GM23338 (cell line): ENCODE measurements at regions not wholly inside any gene's neighbourhood (a gene's known extent, or its start where the extent isn't known, plus 50 kb on each side); places are given as distances from the start of the nearest gene placed in this dataset.

Experiments
- ATAC-seq: fragments of 200-7000 bp; cut with Tn5 transposase; 3 replicates; pipeline ENCODE4 v1.9.1; 2020
- DNase-seq: peaks from one replicate; pipeline ENCODE4 v3.0.0-alpha.2; 2015; ENCODE audit warnings: low spot score
- H2AFZ ChIP-seq: fragments of 200-600 bp; sonication (generic); 2 replicates; pipeline ENCODE4 v1.8.0; 2016; ENCODE audit warnings: antibody characterized with exemption, mild to moderate bottlenecking, moderate library complexity
- H3F3A ChIP-seq: fragments of 200-600 bp; sonication (generic); replicated peaks from 2 replicates; pipeline ENCODE4 v1.8.0; 2017; ENCODE audit warnings: antibody characterized with exemption, mixed run types, low read depth
- H3K27ac ChIP-seq: fragments of 200-600 bp; sonication (generic); 2 replicates; pipeline ENCODE4 v1.6.1; 2016; ENCODE audit warnings: low read depth
- H3K27me3 ChIP-seq: fragments of 200-600 bp; sonication (generic); 2 replicates; pipeline ENCODE4 v1.8.0; 2016; ENCODE audit warnings: mild to moderate bottlenecking, mixed run types, moderate library complexity; ENCODE audit not compliant: insufficient read depth
- H3K36me3 ChIP-seq: fragments of 200-600 bp; sonication (generic); 2 replicates; pipeline ENCODE4 v1.8.0; 2016; ENCODE audit warnings: mild to moderate bottlenecking; ENCODE audit not compliant: insufficient read depth
- H3K4me1 ChIP-seq: fragments of 200-600 bp; sonication (generic); 2 replicates; pipeline ENCODE4 v1.8.0; 2016; ENCODE audit warnings: mild to moderate bottlenecking, moderate library complexity; ENCODE audit not compliant: insufficient read depth
- H3K4me2 ChIP-seq: fragments of 200-600 bp; sonication (generic); 2 replicates; pipeline ENCODE4 v1.7.1; 2017; ENCODE audit warnings: mixed run types
- H3K4me3 ChIP-seq: fragments of 200-600 bp; sonication (generic); 2 replicates; pipeline ENCODE4 v1.6.1; 2016; ENCODE audit warnings: mixed run types
- H3K79me2 ChIP-seq: fragments of 200-600 bp; sonication (generic); replicated peaks from 2 replicates; pipeline ENCODE4 v1.8.0; 2017; ENCODE audit warnings: mild to moderate bottlenecking; ENCODE audit not compliant: insufficient read depth
- H3K9me2 ChIP-seq: fragments of 200-600 bp; sonication (generic); 2 replicates; pipeline ENCODE4 v1.8.0; 2017; ENCODE audit not compliant: insufficient read depth
- H4K20me1 ChIP-seq: fragments of 200-600 bp; sonication (generic); replicated peaks from 2 replicates; pipeline ENCODE4 v1.8.0; 2017; ENCODE audit warnings: mild to moderate bottlenecking; ENCODE audit not compliant: insufficient read depth
- H3K27ac Mint-ChIP-seq: 2 replicates; pipeline ENCODE4 v1.8.0; 2020; ENCODE audit warnings: inconsistent platforms, mild to moderate bottlenecking, moderate library complexity, mixed read lengths
- H3K27me3 Mint-ChIP-seq: 3 replicates; pipeline ENCODE4 v1.8.0; 2022; ENCODE audit warnings: low read depth, mild to moderate bottlenecking, moderate library complexity, mixed read lengths, inconsistent platforms; ENCODE audit not compliant: insufficient read depth, poor library complexity
- H3K36me3 Mint-ChIP-seq: 3 replicates; pipeline ENCODE4 v1.8.0; 2021; ENCODE audit warnings: low read depth, mild to moderate bottlenecking, inconsistent platforms, moderate library complexity, mixed read lengths
- H3K4me1 Mint-ChIP-seq: 3 replicates; pipeline ENCODE4 v1.8.0; 2020; ENCODE audit warnings: mild to moderate bottlenecking, inconsistent platforms, mixed read lengths
- H3K4me3 Mint-ChIP-seq: 3 replicates; pipeline ENCODE4 v1.8.0; 2021; ENCODE audit warnings: moderate library complexity, mild to moderate bottlenecking, inconsistent platforms, mixed read lengths
- H3K9me3 Mint-ChIP-seq: 3 replicates; pipeline ENCODE4 v1.8.0; 2020; ENCODE audit warnings: moderate library complexity, mild to moderate bottlenecking, inconsistent platforms, mixed read lengths
- CREB1 ChIP-seq: fragments of 250-450 bp; sonication (Bioruptor Pico); IDR thresholded peaks from 2 replicates; pipeline ENCODE4 v1.5.0; 2020; ENCODE audit warnings: low read depth, mild to moderate bottlenecking, moderate library complexity
- EZH2 ChIP-seq: fragments of 200-600 bp; sonication (generic); IDR thresholded peaks from one replicate; pipeline ENCODE4 v1.8.0; 2017; ENCODE audit warnings: antibody characterized with exemption, mild to moderate bottlenecking, low read depth; ENCODE audit not compliant: unreplicated experiment
- EZH2phosphoT487 ChIP-seq: fragments of 200-600 bp; sonication (generic); IDR thresholded peaks from one replicate; pipeline ENCODE4 v1.8.1; 2018; ENCODE audit warnings: antibody characterized with exemption; ENCODE audit not compliant: unreplicated experiment
- JUNB ChIP-seq: IDR thresholded peaks from one replicate; pipeline ENCODE4 v1.6.1; 2016; ENCODE audit warnings: antibody characterized with exemption; ENCODE audit not compliant: unreplicated experiment
- NANOG ChIP-seq: IDR thresholded peaks from 2 replicates; pipeline ENCODE4 v1.6.1; 2016; ENCODE audit warnings: antibody characterized with exemption, borderline replicate concordance
- POLR2AphosphoS5 ChIP-seq: IDR thresholded peaks from 2 replicates; pipeline ENCODE4 v1.6.1; 2016; ENCODE audit warnings: antibody characterized with exemption, low read depth
- STAT1 ChIP-seq: IDR thresholded peaks from one replicate; pipeline ENCODE4 v1.6.1; 2016; ENCODE audit warnings: antibody characterized with exemption; ENCODE audit not compliant: unreplicated experiment
- ZNF114 ChIP-seq: fragments of 250-450 bp; sonication (Bioruptor Pico); IDR thresholded peaks from 2 replicates; pipeline ENCODE4 v1.5.0; 2020; ENCODE audit warnings: mild to moderate bottlenecking, moderate library complexity
- ZNF331 ChIP-seq: fragments of 250-450 bp; sonication (Bioruptor Pico); IDR thresholded peaks from 2 replicates; pipeline ENCODE4 v1.5.0; 2020; ENCODE audit warnings: low read depth, mild to moderate bottlenecking, moderate library complexity
- TF ChIP-seq, protein P1 (sequence below), 2 experiments: fragments of 200-600 bp in 1 of 2; sonication (generic) in 1 of 2; conservative IDR thresholded peaks; 2 replicates each; pipeline versions ENCODE4 v1.5.1 to v1.6.1; 2016 to 2017; ENCODE audit warnings: antibody characterized with exemption in 2 of 2, low read depth in 2 of 2, mild to moderate bottlenecking in 2 of 2, moderate library complexity in 1 of 2
- TF ChIP-seq, protein P2 (sequence below): IDR thresholded peaks from 2 replicates; pipeline ENCODE4 v1.6.1; 2016; ENCODE audit warnings: antibody characterized with exemption
- TF ChIP-seq, protein P3 (sequence below): IDR thresholded peaks from one replicate; pipeline ENCODE4 v1.6.1; 2018; ENCODE audit warnings: antibody characterized with exemption; ENCODE audit not compliant: unreplicated experiment
- TF ChIP-seq, protein P4 (sequence below): fragments of 250-450 bp; sonication (Bioruptor Pico); IDR thresholded peaks from 2 replicates; pipeline ENCODE4 v1.5.0; 2020; ENCODE audit warnings: mild to moderate bottlenecking, moderate library complexity

DNA sequence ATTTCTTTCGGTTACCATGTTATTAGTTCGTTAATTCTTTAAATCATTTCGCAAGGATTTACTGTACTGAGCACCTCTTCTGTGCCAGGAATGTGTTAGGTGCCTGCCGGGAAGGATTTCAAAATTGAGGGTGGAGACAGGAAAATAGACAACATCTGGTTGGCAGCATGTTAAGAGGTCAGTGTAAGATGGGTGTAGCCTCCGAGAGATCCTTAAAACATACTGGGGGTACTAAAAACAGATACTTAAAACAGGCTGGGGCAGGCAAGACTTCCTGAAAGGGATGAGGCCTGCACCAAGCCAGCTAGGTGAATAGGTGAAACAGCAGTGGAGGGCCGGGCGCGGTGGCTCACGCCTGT lies 178.0 kb upstream of the SGK1 start:
- no peaks in the 10 kb centered on the region for H3K79me2 ChIP-seq
- Mint-ChIP-seq H3K4me1 (peaks cover 4% of the 10 kb centered on the region; the same call in 2 of the 3 replicates), H3K9me3 (no peaks in the 10 kb centered on the region), H3K36me3 (no peaks in the 10 kb centered on the region), H3K4me3 (no peak overlapping the region), H3K27me3 (peaks cover 2% of the 10 kb centered on the region), H3K27ac (no peak overlapping the region)
- no peak overlapping the region for H3K4me2 ChIP-seq
- no peaks in the 10 kb centered on the region for H3K27me3 ChIP-seq
- ATAC-seq (no peak), DNase-seq (no peak)
- no peaks in the 10 kb centered on the region for H4K20me1 ChIP-seq
- H3K4me1 ChIP-seq, result no peaks in the 10 kb centered on the region
- no peaks in the 10 kb centered on the region for H3F3A ChIP-seq
- H3K4me3 ChIP-seq, result no peak overlapping the region
- no peaks in the 10 kb centered on the region for H3K9me2 ChIP-seq
- TF ChIP-seq, protein P1, sequence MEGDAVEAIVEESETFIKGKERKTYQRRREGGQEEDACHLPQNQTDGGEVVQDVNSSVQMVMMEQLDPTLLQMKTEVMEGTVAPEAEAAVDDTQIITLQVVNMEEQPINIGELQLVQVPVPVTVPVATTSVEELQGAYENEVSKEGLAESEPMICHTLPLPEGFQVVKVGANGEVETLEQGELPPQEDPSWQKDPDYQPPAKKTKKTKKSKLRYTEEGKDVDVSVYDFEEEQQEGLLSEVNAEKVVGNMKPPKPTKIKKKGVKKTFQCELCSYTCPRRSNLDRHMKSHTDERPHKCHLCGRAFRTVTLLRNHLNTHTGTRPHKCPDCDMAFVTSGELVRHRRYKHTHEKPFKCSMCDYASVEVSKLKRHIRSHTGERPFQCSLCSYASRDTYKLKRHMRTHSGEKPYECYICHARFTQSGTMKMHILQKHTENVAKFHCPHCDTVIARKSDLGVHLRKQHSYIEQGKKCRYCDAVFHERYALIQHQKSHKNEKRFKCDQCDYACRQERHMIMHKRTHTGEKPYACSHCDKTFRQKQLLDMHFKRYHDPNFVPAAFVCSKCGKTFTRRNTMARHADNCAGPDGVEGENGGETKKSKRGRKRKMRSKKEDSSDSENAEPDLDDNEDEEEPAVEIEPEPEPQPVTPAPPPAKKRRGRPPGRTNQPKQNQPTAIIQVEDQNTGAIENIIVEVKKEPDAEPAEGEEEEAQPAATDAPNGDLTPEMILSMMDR (conservative IDR thresholded peaks at IDR 0.05; ENCODE audit: low read depth in 2 of 2), result no peak
- TF ChIP-seq CREB1 (CRISPR knock-in tag) (no peak), ZNF331 (CRISPR knock-in tag) (no peak), NANOG (no peak), ZNF114 (CRISPR knock-in tag) (no peak), STAT1 (no peak), EZH2phosphoT487 (no peak), EZH2 (no peak), POLR2AphosphoS5 (no peak), JUNB (no peak)
- TF ChIP-seq, protein P2, sequence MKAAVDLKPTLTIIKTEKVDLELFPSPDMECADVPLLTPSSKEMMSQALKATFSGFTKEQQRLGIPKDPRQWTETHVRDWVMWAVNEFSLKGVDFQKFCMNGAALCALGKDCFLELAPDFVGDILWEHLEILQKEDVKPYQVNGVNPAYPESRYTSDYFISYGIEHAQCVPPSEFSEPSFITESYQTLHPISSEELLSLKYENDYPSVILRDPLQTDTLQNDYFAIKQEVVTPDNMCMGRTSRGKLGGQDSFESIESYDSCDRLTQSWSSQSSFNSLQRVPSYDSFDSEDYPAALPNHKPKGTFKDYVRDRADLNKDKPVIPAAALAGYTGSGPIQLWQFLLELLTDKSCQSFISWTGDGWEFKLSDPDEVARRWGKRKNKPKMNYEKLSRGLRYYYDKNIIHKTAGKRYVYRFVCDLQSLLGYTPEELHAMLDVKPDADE, result no peak
- TF ChIP-seq, protein P3, sequence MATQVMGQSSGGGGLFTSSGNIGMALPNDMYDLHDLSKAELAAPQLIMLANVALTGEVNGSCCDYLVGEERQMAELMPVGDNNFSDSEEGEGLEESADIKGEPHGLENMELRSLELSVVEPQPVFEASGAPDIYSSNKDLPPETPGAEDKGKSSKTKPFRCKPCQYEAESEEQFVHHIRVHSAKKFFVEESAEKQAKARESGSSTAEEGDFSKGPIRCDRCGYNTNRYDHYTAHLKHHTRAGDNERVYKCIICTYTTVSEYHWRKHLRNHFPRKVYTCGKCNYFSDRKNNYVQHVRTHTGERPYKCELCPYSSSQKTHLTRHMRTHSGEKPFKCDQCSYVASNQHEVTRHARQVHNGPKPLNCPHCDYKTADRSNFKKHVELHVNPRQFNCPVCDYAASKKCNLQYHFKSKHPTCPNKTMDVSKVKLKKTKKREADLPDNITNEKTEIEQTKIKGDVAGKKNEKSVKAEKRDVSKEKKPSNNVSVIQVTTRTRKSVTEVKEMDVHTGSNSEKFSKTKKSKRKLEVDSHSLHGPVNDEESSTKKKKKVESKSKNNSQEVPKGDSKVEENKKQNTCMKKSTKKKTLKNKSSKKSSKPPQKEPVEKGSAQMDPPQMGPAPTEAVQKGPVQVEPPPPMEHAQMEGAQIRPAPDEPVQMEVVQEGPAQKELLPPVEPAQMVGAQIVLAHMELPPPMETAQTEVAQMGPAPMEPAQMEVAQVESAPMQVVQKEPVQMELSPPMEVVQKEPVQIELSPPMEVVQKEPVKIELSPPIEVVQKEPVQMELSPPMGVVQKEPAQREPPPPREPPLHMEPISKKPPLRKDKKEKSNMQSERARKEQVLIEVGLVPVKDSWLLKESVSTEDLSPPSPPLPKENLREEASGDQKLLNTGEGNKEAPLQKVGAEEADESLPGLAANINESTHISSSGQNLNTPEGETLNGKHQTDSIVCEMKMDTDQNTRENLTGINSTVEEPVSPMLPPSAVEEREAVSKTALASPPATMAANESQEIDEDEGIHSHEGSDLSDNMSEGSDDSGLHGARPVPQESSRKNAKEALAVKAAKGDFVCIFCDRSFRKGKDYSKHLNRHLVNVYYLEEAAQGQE, result no peak
- TF ChIP-seq, protein P4, sequence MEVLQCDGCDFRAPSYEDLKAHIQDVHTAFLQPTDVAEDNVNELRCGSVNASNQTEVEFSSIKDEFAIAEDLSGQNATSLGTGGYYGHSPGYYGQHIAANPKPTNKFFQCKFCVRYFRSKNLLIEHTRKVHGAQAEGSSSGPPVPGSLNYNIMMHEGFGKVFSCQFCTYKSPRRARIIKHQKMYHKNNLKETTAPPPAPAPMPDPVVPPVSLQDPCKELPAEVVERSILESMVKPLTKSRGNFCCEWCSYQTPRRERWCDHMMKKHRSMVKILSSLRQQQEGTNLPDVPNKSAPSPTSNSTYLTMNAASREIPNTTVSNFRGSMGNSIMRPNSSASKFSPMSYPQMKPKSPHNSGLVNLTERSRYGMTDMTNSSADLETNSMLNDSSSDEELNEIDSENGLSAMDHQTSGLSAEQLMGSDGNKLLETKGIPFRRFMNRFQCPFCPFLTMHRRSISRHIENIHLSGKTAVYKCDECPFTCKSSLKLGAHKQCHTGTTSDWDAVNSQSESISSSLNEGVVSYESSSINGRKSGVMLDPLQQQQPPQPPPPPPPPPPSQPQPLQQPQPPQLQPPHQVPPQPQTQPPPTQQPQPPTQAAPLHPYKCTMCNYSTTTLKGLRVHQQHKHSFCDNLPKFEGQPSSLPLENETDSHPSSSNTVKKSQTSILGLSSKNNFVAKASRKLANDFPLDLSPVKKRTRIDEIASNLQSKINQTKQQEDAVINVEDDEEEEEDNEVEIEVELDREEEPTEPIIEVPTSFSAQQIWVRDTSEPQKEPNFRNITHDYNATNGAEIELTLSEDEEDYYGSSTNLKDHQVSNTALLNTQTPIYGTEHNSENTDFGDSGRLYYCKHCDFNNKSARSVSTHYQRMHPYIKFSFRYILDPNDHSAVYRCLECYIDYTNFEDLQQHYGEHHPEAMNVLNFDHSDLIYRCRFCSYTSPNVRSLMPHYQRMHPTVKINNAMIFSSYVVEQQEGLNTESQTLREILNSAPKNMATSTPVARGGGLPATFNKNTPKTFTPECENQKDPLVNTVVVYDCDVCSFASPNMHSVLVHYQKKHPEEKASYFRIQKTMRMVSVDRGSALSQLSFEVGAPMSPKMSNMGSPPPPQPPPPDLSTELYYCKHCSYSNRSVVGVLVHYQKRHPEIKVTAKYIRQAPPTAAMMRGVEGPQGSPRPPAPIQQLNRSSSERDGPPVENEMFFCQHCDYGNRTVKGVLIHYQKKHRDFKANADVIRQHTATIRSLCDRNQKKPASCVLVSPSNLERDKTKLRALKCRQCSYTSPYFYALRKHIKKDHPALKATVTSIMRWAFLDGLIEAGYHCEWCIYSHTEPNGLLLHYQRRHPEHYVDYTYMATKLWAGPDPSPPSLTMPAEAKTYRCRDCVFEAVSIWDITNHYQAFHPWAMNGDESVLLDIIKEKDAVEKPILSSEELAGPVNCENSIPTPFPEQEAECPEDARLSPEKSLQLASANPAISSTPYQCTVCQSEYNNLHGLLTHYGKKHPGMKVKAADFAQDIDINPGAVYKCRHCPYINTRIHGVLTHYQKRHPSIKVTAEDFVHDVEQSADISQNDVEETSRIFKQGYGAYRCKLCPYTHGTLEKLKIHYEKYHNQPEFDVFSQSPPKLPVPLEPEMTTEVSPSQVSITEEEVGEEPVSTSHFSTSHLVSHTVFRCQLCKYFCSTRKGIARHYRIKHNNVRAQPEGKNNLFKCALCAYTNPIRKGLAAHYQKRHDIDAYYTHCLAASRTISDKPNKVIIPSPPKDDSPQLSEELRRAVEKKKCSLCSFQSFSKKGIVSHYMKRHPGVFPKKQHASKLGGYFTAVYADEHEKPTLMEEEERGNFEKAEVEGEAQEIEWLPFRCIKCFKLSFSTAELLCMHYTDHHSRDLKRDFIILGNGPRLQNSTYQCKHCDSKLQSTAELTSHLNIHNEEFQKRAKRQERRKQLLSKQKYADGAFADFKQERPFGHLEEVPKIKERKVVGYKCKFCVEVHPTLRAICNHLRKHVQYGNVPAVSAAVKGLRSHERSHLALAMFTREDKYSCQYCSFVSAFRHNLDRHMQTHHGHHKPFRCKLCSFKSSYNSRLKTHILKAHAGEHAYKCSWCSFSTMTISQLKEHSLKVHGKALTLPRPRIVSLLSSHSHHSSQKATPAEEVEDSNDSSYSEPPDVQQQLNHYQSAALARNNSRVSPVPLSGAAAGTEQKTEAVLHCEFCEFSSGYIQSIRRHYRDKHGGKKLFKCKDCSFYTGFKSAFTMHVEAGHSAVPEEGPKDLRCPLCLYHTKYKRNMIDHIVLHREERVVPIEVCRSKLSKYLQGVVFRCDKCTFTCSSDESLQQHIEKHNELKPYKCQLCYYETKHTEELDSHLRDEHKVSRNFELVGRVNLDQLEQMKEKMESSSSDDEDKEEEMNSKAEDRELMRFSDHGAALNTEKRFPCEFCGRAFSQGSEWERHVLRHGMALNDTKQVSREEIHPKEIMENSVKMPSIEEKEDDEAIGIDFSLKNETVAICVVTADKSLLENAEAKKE (CRISPR knock-in tag), result no peak
- no peaks in the 10 kb centered on the region for H3K36me3 ChIP-seq
- H2AFZ ChIP-seq, result peak overlapping the region; percentile 19; the same call in 1 of the 2 replicates
- no peak overlapping the region for H3K27ac ChIP-seq
